ENCODE measurements at regions not wholly inside any gene's neighbourhood (a gene's known extent, or its start where the extent isn't known, plus 50 kb on each side); places are given as distances from the start of the nearest gene placed in this dataset.

GRCh38 chr3:82641701-82642100 lies 880.3 kb upstream of the GBE1 start:
- H3K9me3 ChIP-seq, result no peaks in the 10 kb centered on the region
- intact Hi-C loops (cut with DNase I; ENCODE audit: low total_unique reads) (no loop called here), in situ Hi-C loops (cut with MboI; ENCODE audit: low sequenced_read_pairs in 4 of 4) (no loop called here)
- no peak for DNase-seq
- no peak for ATAC-seq
- H3K4me3 ChIP-seq, result no peak overlapping the region
- TF ChIP-seq, protein P1, sequence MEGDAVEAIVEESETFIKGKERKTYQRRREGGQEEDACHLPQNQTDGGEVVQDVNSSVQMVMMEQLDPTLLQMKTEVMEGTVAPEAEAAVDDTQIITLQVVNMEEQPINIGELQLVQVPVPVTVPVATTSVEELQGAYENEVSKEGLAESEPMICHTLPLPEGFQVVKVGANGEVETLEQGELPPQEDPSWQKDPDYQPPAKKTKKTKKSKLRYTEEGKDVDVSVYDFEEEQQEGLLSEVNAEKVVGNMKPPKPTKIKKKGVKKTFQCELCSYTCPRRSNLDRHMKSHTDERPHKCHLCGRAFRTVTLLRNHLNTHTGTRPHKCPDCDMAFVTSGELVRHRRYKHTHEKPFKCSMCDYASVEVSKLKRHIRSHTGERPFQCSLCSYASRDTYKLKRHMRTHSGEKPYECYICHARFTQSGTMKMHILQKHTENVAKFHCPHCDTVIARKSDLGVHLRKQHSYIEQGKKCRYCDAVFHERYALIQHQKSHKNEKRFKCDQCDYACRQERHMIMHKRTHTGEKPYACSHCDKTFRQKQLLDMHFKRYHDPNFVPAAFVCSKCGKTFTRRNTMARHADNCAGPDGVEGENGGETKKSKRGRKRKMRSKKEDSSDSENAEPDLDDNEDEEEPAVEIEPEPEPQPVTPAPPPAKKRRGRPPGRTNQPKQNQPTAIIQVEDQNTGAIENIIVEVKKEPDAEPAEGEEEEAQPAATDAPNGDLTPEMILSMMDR (IDR thresholded peaks at IDR 0.05 in 4 of 5, conservative IDR thresholded peaks at IDR 0.05 in 1 of 5), result no peak
- no peak for TF ChIP-seq POLR2A (IDR thresholded peaks at IDR 0.05)
- no peaks in the 10 kb centered on the region for H3K36me3 ChIP-seq
- H3K4me1 ChIP-seq, result no peaks in the 10 kb centered on the region
- H3K27me3 ChIP-seq, result no peaks in the 10 kb centered on the region
- no peak overlapping the region for H3K27ac ChIP-seq

- intact Hi-C loops (cut with DNase I; ENCODE audit: low total_unique reads), result no loop called here
- H3K36me3 ChIP-seq, result no peaks in the 10 kb centered on the region
- H3K27ac ChIP-seq, result no peak overlapping the region
- ATAC-seq (no peak), DNase-seq (no peak)
- no peaks in the 10 kb centered on the region for H3K4me1 ChIP-seq
- H3K4me3 ChIP-seq, result no peak overlapping the region
- no peaks in the 10 kb centered on the region for H3K9me3 ChIP-seq
- TF ChIP-seq POLR2A (IDR thresholded peaks at IDR 0.05), result no peak
- TF ChIP-seq, protein P1 (IDR thresholded peaks at IDR 0.05 in 4 of 5, conservative IDR thresholded peaks at IDR 0.05 in 1 of 5), result no peak
- H3K27me3 ChIP-seq, result no peaks in the 10 kb centered on the region
- in situ Hi-C loops (cut with MboI; ENCODE audit: low sequenced_read_pairs in 4 of 4), result no loop called here
Measured at GRCh38 chr3:82640254-82640653, 878.8 kb upstream of the GBE1 start.

DNA sequence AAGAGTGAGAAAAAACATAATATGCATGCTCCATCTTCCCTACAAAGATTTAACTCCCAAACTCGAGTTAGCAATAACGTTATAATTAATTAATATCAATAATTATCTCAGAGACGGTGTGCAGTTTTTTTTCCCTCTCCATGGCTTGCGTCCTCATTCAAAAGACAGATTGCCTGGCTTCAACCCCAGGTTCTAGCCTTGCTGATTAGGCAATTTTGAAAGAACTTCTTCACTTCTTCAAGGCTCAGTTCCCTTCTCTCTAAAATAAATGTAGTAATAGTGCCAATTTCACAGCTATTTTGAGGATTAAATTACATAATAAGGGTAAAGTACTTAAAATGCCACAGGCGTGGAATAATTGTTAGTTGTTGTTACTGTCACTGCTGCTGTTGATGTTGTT lies 876.1 kb upstream of the GBE1 start:
- Histone ChIP-seq H3K27me3 (no peaks in the 10 kb centered on the region), H3K4me3 (no peak overlapping the region), H3K36me3 (no peaks in the 10 kb centered on the region), H3K27ac (no peak overlapping the region), H3K4me1 (no peaks in the 10 kb centered on the region), H3K9me3 (no peaks in the 10 kb centered on the region)
- in situ Hi-C loops (cut with MboI; ENCODE audit: low sequenced_read_pairs in 4 of 4) (no loop called here), intact Hi-C loops (cut with DNase I; ENCODE audit: low total_unique reads) (no loop called here)
- ATAC-seq, result no peak
- no peak for DNase-seq
- TF ChIP-seq, protein P1 (IDR thresholded peaks at IDR 0.05 in 4 of 5, conservative IDR thresholded peaks at IDR 0.05 in 1 of 5), result no peak
- no peak for TF ChIP-seq POLR2A (IDR thresholded peaks at IDR 0.05)

DNA sequence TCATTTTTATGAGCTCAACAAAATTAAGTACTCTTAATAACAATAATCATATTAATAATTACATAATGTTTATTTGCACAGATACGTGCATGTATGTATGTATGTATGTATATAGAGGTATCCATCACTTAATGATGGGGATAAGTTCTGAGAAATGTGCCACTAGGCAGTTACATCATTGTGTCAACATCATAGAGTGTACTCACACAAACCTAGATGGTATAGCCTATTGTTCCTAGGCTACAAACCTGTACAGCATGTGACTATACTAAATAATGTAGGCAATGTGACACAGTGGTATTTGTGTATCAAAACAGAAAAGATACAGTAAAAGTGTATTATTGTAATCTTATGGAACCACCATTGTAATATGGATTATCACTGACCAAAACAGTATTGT lies 874.7 kb upstream of the GBE1 start:
- H3K4me3 ChIP-seq, result no peak overlapping the region
- no peaks in the 10 kb centered on the region for H3K27me3 ChIP-seq
- intact Hi-C loops (cut with DNase I; ENCODE audit: low total_unique reads), result no loop called here
- TF ChIP-seq, protein P1 (IDR thresholded peaks at IDR 0.05 in 4 of 5, conservative IDR thresholded peaks at IDR 0.05 in 1 of 5), result no peak
- no peak for TF ChIP-seq POLR2A (IDR thresholded peaks at IDR 0.05)
- DNase-seq (no peak), ATAC-seq (no peak)
- no peaks in the 10 kb centered on the region for H3K9me3 ChIP-seq
- H3K36me3 ChIP-seq, result no peaks in the 10 kb centered on the region
- in situ Hi-C loops (cut with MboI; ENCODE audit: low sequenced_read_pairs in 4 of 4), result no loop called here
- no peaks in the 10 kb centered on the region for H3K4me1 ChIP-seq
- H3K27ac ChIP-seq, result no peak overlapping the region

- Histone ChIP-seq H3K27ac (no peak overlapping the region), H3K36me3 (no peaks in the 10 kb centered on the region), H3K27me3 (no peaks in the 10 kb centered on the region), H3K4me3 (no peak overlapping the region), H3K4me1 (no peaks in the 10 kb centered on the region), H3K9me3 (no peaks in the 10 kb centered on the region)
- ATAC-seq, result no peak
- in situ Hi-C loops (cut with MboI; ENCODE audit: low sequenced_read_pairs in 4 of 4) (no loop called here), intact Hi-C loops (cut with DNase I; ENCODE audit: low total_unique reads) (no loop called here)
- TF ChIP-seq, protein P1 (IDR thresholded peaks at IDR 0.05 in 4 of 5, conservative IDR thresholded peaks at IDR 0.05 in 1 of 5), result no peak
- no peak for TF ChIP-seq POLR2A (IDR thresholded peaks at IDR 0.05)
- no peak for DNase-seq
Measured at GRCh38 chr3:82633319-82633718, 871.9 kb upstream of the GBE1 start.
